ENCODE measurements at regions not wholly inside any gene's neighbourhood (a gene's known extent, or its start where the extent isn't known, plus 50 kb on each side); places are given as distances from the start of the nearest gene placed in this dataset.

GRCh38 chr5:133876266-133876665 is 92.2 kb downstream of the C5orf15 start:
- TF ChIP-seq, protein P1, sequence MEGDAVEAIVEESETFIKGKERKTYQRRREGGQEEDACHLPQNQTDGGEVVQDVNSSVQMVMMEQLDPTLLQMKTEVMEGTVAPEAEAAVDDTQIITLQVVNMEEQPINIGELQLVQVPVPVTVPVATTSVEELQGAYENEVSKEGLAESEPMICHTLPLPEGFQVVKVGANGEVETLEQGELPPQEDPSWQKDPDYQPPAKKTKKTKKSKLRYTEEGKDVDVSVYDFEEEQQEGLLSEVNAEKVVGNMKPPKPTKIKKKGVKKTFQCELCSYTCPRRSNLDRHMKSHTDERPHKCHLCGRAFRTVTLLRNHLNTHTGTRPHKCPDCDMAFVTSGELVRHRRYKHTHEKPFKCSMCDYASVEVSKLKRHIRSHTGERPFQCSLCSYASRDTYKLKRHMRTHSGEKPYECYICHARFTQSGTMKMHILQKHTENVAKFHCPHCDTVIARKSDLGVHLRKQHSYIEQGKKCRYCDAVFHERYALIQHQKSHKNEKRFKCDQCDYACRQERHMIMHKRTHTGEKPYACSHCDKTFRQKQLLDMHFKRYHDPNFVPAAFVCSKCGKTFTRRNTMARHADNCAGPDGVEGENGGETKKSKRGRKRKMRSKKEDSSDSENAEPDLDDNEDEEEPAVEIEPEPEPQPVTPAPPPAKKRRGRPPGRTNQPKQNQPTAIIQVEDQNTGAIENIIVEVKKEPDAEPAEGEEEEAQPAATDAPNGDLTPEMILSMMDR (IDR thresholded peaks at IDR 0.05; ENCODE audit: low read depth, low read length), result no peak
- no peak for TF ChIP-seq EZH2phosphoT487 (IDR thresholded peaks at IDR 0.05; ENCODE audit: low read depth)

All from OCI-LY3 (cell line).